ENCODE measurements at regions not wholly inside any gene's neighbourhood (a gene's known extent, or its start where the extent isn't known, plus 50 kb on each side); places are given as distances from the start of the nearest gene placed in this dataset.

DNA sequence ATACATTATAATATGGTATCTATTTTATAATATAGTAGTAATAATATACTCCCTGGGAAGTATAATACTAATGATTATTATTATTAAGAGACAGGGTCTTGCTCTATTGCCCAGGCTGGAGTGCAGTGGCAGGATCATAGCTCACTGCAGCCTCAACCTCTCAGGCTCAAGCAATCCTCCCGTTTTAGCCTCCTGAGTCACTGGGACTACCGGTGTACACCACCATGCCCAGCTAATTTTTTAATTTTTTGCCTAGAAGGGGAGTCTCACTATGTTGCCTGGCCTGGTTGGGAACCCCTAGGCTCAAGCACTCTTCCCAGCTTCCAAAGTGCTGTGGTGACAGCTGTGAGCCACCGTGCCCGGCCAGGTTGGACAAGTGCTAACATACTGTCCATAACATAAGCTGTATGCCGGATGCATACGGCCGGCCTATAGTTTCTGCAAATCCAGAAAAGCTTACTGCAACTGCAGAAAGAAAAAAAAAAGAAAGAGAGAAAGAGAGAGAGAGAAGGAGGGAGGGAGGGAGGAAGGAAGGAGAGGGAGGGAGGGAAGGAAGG is 94.2 kb upstream of the PPP2R3B start:
- ChIA-PET POLR2A (no interaction called here), CTCF (no interaction called here)
- TF ChIP-seq, protein P1, sequence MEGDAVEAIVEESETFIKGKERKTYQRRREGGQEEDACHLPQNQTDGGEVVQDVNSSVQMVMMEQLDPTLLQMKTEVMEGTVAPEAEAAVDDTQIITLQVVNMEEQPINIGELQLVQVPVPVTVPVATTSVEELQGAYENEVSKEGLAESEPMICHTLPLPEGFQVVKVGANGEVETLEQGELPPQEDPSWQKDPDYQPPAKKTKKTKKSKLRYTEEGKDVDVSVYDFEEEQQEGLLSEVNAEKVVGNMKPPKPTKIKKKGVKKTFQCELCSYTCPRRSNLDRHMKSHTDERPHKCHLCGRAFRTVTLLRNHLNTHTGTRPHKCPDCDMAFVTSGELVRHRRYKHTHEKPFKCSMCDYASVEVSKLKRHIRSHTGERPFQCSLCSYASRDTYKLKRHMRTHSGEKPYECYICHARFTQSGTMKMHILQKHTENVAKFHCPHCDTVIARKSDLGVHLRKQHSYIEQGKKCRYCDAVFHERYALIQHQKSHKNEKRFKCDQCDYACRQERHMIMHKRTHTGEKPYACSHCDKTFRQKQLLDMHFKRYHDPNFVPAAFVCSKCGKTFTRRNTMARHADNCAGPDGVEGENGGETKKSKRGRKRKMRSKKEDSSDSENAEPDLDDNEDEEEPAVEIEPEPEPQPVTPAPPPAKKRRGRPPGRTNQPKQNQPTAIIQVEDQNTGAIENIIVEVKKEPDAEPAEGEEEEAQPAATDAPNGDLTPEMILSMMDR (IDR thresholded peaks at IDR 0.05; ENCODE audit: insufficient read depth, low read length, missing control alignments): no peak
- DNase-seq (ENCODE audit: low read depth, low spot score): no peak
- H3K4me3 ChIP-seq (ENCODE audit: low read depth, low read length): no peak overlapping the region

- DNase-seq (ENCODE audit: low read depth, low spot score): no peak
- TF ChIP-seq, protein P1 (IDR thresholded peaks at IDR 0.05; ENCODE audit: insufficient read depth, low read length, missing control alignments): no peak
- no peak overlapping the region for H3K4me3 ChIP-seq (ENCODE audit: low read depth, low read length)
Observed at GRCh38 chrX:482192-482701, 95.5 kb upstream of the PPP2R3B start.

GRCh38 chrX:482702-483203 is 96.0 kb upstream of the PPP2R3B start:
- CTCF ChIA-PET: no interaction called here
- H3K4me3 ChIP-seq (ENCODE audit: low read depth, low read length): no peak overlapping the region
- no peak for DNase-seq (ENCODE audit: low read depth, low spot score)
- POLR2A ChIA-PET: no interaction called here
- TF ChIP-seq, protein P1 (IDR thresholded peaks at IDR 0.05; ENCODE audit: insufficient read depth, low read length, missing control alignments): no peak

More at GRCh38 chrX:482192-482701, 95.5 kb upstream of the PPP2R3B start:
- POLR2A ChIA-PET: no interaction called here
- CTCF ChIA-PET: no interaction called here

DNA sequence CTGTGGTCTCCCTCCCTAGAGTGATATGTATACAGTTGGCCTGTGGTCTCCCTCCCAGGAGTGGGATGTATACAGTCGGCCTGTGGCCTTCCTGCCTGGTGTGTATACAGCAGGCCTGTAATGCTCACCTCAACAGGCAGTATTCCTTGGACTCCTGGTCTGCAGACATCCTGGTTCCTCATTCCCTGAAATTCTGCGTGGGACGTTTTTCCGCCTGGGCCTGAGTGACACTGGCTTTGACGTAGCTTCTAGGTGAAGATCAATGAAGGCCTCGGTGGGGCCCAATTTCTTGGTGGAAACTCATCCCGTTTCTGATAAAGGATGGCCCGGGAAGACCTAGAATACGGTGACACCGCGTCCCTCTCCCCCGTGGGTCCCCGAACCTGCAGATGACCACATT is 98.7 kb upstream of the PPP2R3B start:
- no peak for DNase-seq (ENCODE audit: low read depth, low spot score)
- POLR2A ChIA-PET: no interaction called here
- CTCF ChIA-PET: no interaction called here
- H3K4me3 ChIP-seq (ENCODE audit: low read depth, low read length): no peak overlapping the region
- TF ChIP-seq, protein P1 (IDR thresholded peaks at IDR 0.05; ENCODE audit: insufficient read depth, low read length, missing control alignments): no peak

GRCh38 chrX:486325-486724 is 99.6 kb upstream of the PPP2R3B start:
- no peak for DNase-seq (ENCODE audit: low read depth, low spot score)
- no peak overlapping the region for H3K4me3 ChIP-seq (ENCODE audit: low read depth, low read length)
- TF ChIP-seq, protein P1 (IDR thresholded peaks at IDR 0.05; ENCODE audit: insufficient read depth, low read length, missing control alignments): no peak
- POLR2A ChIA-PET: no interaction called here
- CTCF ChIA-PET: no interaction called here

GRCh38 chrX:487836-488235 is 101.1 kb upstream of the PPP2R3B start:
- no peak for DNase-seq (ENCODE audit: low read depth, low spot score)
- TF ChIP-seq, protein P1 (IDR thresholded peaks at IDR 0.05; ENCODE audit: insufficient read depth, low read length, missing control alignments): no peak
- no peak overlapping the region for H3K4me3 ChIP-seq (ENCODE audit: low read depth, low read length)
- ChIA-PET POLR2A (no interaction called here), CTCF (no interaction called here)

All from AG04449 (cell line).